Endodermal cell (in vitro differentiated cells): ENCODE measurements at regions not wholly inside any gene's neighbourhood (a gene's known extent, or its start where the extent isn't known, plus 50 kb on each side); places are given as distances from the start of the nearest gene placed in this dataset.

ENCODE experiments used
- DNase-seq: peaks from one replicate; pipeline ENCODE4 v3.0.0-alpha.2; 2017
- H3K27ac ChIP-seq: 2 replicates; pipeline ENCODE4 v1.5.1; 2013; ENCODE audit warnings: mild to moderate bottlenecking, low read depth, low read length, moderate library complexity
- H3K27me3 ChIP-seq: 2 replicates; pipeline ENCODE4 v1.6.1; 2013; ENCODE audit warnings: mild to moderate bottlenecking, low read length, moderate library complexity; ENCODE audit not compliant: insufficient read depth, control insufficient read depth, poor library complexity, severe bottlenecking
- H3K36me3 ChIP-seq: 2 replicates; pipeline ENCODE4 v1.7.0; 2013; ENCODE audit warnings: mild to moderate bottlenecking, low read length, moderate library complexity; ENCODE audit not compliant: control insufficient read depth, insufficient read depth
- H3K4me1 ChIP-seq: one replicate; pipeline ENCODE4 v1.7.0; 2013; ENCODE audit warnings: low read length; ENCODE audit not compliant: control insufficient read depth, insufficient read depth
- H3K4me3 ChIP-seq: 2 replicates; pipeline ENCODE4 v1.5.1; 2013; ENCODE audit warnings: mild to moderate bottlenecking, low read length, moderate library complexity
- H3K9ac ChIP-seq: 2 replicates; pipeline ENCODE4 v1.6.1; 2013; ENCODE audit warnings: mild to moderate bottlenecking, low read length, moderate library complexity; ENCODE audit not compliant: poor library complexity, severe bottlenecking; ENCODE audit errors: extremely low read depth
- H3K9me3 ChIP-seq: 2 replicates; pipeline ENCODE4 v1.6.1; 2013; ENCODE audit warnings: mild to moderate bottlenecking, low read length, moderate library complexity; ENCODE audit not compliant: control insufficient read depth
- H3K27ac Mint-ChIP-seq: 2 replicates; pipeline ENCODE4 v1.8.0; 2020; ENCODE audit warnings: mixed read lengths
- H3K27me3 Mint-ChIP-seq: 2 replicates; pipeline ENCODE4 v1.8.0; 2021; ENCODE audit warnings: mild to moderate bottlenecking, mixed read lengths; ENCODE audit not compliant: insufficient read depth
- H3K36me3 Mint-ChIP-seq: 2 replicates; pipeline ENCODE4 v1.8.0; 2020; ENCODE audit warnings: low read depth, mixed read lengths
- H3K4me1 Mint-ChIP-seq: 2 replicates; pipeline ENCODE4 v1.8.0; 2020; ENCODE audit warnings: mixed read lengths
- H3K4me3 Mint-ChIP-seq: 2 replicates; pipeline ENCODE4 v1.8.0; 2020; ENCODE audit warnings: mild to moderate bottlenecking, moderate library complexity, mixed read lengths
- H3K9me3 Mint-ChIP-seq: 2 replicates; pipeline ENCODE4 v1.8.0; 2020; ENCODE audit warnings: mild to moderate bottlenecking, mixed read lengths
- CTCF ChIP-seq: fragments of 200-600 bp; sonication (generic); conservative IDR thresholded peaks from 2 replicates; pipeline ENCODE4 v1.5.0; 2021; ENCODE audit warnings: antibody characterized with exemption, mild to moderate bottlenecking
- WGBS, 2 experiments: methylation state at CpG; one replicate each; pipeline versions ENCODE4 v1.1.5 to v1.1.7; 2013; ENCODE audit warnings: missing lambda C conversion rate in 2 of 2, mixed read lengths in 1 of 2; ENCODE audit not compliant: insufficient coverage in 1 of 2, insufficient read length in 1 of 2; 5-methylcytosine and 5-hydroxymethylcytosine counted together

GRCh38 chr10:3366735-3367405 is 194.3 kb upstream of the PITRM1 start:
- TF ChIP-seq CTCF: no peak
- H3K9me3 Mint-ChIP-seq: peaks cover 19% of the 10 kb centered on the region

DNA sequence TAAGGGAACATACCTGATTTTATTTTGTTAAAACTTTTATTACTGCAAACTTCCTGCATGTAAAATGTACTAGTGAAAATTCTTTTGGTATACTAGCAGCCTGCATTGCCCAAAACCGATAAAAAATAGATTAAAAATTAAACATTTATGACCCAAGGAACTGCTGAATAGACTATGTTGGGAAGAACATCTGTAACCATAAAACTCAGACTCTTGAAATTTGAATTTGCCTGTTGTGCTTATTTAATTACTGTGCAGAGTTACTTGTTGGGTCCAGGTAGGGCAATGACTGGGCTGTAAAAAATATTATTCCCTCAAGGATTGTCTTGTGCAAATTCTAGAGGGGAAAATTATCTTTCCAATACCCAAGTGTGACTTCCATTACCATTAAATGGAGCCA is 193.5 kb upstream of the PITRM1 start:
- Mint-ChIP-seq H3K27ac (no peak overlapping the region), H3K9me3 (peaks cover 27% of the 10 kb centered on the region), H3K36me3 (peaks cover 2% of the 10 kb centered on the region), H3K27me3 (no peaks in the 10 kb centered on the region), H3K4me1 (no peaks in the 10 kb centered on the region), H3K4me3 (no peak overlapping the region)
- DNase-seq: no peak
- H3K27me3 ChIP-seq: no peaks in the 10 kb centered on the region
- no peak for TF ChIP-seq CTCF
- WGBS, 2 experiments: 92% methylated on average over 1 of the region's 1 CpG; no CpG with 5 or more reads in 1 of the 2 experiments
- H3K36me3 ChIP-seq: no peaks in the 10 kb centered on the region
- H3K4me1 ChIP-seq: no peaks in the 10 kb centered on the region
- no peak overlapping the region for H3K9ac ChIP-seq
- H3K27ac ChIP-seq: no peak overlapping the region
- peaks cover 22% of the 10 kb centered on the region for H3K9me3 ChIP-seq
- no peak overlapping the region for H3K4me3 ChIP-seq

More at GRCh38 chr10:3366735-3367405, 194.3 kb upstream of the PITRM1 start:
- DNase-seq: no peak
- Histone ChIP-seq H3K9ac (no peak overlapping the region), H3K9me3 (peaks cover 14% of the 10 kb centered on the region), H3K4me1 (no peaks in the 10 kb centered on the region), H3K36me3 (no peaks in the 10 kb centered on the region), H3K4me3 (no peak overlapping the region), H3K27ac (no peak overlapping the region), H3K27me3 (no peaks in the 10 kb centered on the region)
- H3K36me3 Mint-ChIP-seq: no peaks in the 10 kb centered on the region
- H3K27me3 Mint-ChIP-seq: no peaks in the 10 kb centered on the region
- WGBS, 2 experiments: 92 to 100% methylated on average over 4 to 5 of the region's 6 CpGs
- H3K4me3 Mint-ChIP-seq: no peak overlapping the region
- H3K27ac Mint-ChIP-seq: no peak overlapping the region
- no peaks in the 10 kb centered on the region for H3K4me1 Mint-ChIP-seq

DNA sequence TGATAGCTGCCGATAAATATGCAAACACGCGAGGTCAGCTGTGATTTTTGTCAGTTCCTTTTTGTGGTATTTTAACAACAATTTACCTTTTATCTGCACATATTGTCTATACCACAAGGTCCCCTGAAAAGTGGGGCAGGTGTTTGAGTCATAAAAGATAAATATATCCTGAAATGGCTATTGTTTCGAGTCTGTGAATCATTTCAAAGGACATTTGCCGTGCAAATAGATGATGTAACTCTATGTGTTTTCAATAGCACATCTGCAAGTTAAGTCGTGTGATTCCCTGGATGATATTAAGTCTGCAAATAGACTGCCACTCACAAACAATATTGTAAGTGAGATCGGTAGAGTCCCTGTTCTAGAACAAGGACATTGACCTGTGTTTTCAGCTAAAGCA is 193.0 kb upstream of the PITRM1 start:
- 91 to 95% methylated on average over 4 to 7 of the region's 7 CpGs for WGBS, 2 experiments
- no peaks in the 10 kb centered on the region for H3K4me1 Mint-ChIP-seq
- H3K4me3 ChIP-seq: no peak overlapping the region
- no peak for TF ChIP-seq CTCF
- no peak overlapping the region for H3K27ac ChIP-seq
- no peaks in the 10 kb centered on the region for H3K36me3 ChIP-seq
- no peak overlapping the region for H3K27ac Mint-ChIP-seq
- H3K27me3 ChIP-seq: no peaks in the 10 kb centered on the region
- no peak overlapping the region for H3K4me3 Mint-ChIP-seq
- H3K9me3 ChIP-seq: peaks cover 24% of the 10 kb centered on the region
- peaks cover 31% of the 10 kb centered on the region for H3K9me3 Mint-ChIP-seq
- no peaks in the 10 kb centered on the region for H3K27me3 Mint-ChIP-seq
- H3K4me1 ChIP-seq: no peaks in the 10 kb centered on the region
- H3K9ac ChIP-seq: no peak overlapping the region
- no peak for DNase-seq
- peaks cover 6% of the 10 kb centered on the region for H3K36me3 Mint-ChIP-seq
